ENCODE measurements at regions not wholly inside any gene's neighbourhood (a gene's known extent, or its start where the extent isn't known, plus 50 kb on each side); places are given as distances from the start of the nearest gene placed in this dataset.

DNA sequence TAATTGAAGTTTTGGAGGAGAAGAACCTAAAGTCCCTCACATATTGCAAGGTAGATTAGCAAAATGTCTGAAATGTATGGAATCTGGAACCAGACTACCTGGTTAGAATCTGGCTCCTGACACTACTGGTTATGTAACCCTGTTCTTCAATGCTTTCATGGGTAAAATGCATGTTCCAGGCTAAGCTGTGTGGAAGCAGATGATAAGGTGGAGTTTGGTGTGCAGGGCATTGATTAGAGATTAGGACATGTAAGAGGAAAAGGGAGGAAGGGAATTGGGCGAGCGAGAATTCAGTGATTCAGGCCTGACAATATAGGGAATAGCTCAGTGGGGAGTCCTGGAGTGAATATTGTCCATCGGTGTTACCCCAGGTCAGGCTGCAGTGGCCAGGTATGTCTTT, 165.8 kb upstream of the SFRP2 start:
- Histone ChIP-seq H2AFZ (ENCODE audit: low read length) (no peak overlapping the region), H3K79me2 (ENCODE audit: insufficient read depth, low read depth, low read length) (no peaks in the 10 kb centered on the region), H3K4me2 (ENCODE audit: low read length) (no peak overlapping the region), H3K36me3 (ENCODE audit: insufficient read depth, low read length) (no peaks in the 10 kb centered on the region), H3K4me3 (ENCODE audit: low read depth, low read length, poor library complexity, severe bottlenecking) (no peak overlapping the region), H3K9me3 (ENCODE audit: low read length) (no peaks in the 10 kb centered on the region), H4K20me1 (ENCODE audit: insufficient read depth, low read length) (no peaks in the 10 kb centered on the region), H3K4me1 (ENCODE audit: insufficient read depth, low read length, poor library complexity, severe bottlenecking) (no peaks in the 10 kb centered on the region), H3K27ac (ENCODE audit: low read depth, low read length, poor library complexity, severe bottlenecking) (no peak overlapping the region), H3K9me2 (ENCODE audit: insufficient read depth, low read length) (no peaks in the 10 kb centered on the region)
- BruUV-seq (replicated peaks) = no TSS peak
- ChIA-PET CTCF (ENCODE audit: unreplicated experiment) (no interaction called here), POLR2A (no interaction called here)
- intact Hi-C loops (cut with micrococcal nuclease; ENCODE audit: unreplicated experiment) = no loop called here
- TF ChIP-seq EZH2phosphoT487 (IDR thresholded peaks at IDR 0.05; ENCODE audit: borderline replicate concordance, low read depth, low read length) (no peak), CTCF (conservative IDR thresholded peaks at IDR 0.05; ENCODE audit: low read length) (no peak)
- no peak for DNase-seq (ENCODE audit: low spot score)

- H3K79me2 ChIP-seq (ENCODE audit: insufficient read depth, low read depth, low read length) = no peaks in the 10 kb centered on the region
These were observed 161.5 kb upstream of the SFRP2 start for GRCh38 chr4:153950100-153950979.

More at GRCh38 chr4:153950100-153950979, 161.5 kb upstream of the SFRP2 start:
- no peak for DNase-seq (ENCODE audit: low spot score)
- H3K4me3 ChIP-seq (ENCODE audit: low read depth, low read length, poor library complexity, severe bottlenecking) = no peak overlapping the region
- no peak overlapping the region for H3K27ac ChIP-seq (ENCODE audit: low read depth, low read length, poor library complexity, severe bottlenecking)
- no peaks in the 10 kb centered on the region for H4K20me1 ChIP-seq (ENCODE audit: insufficient read depth, low read length)
- no peaks in the 10 kb centered on the region for H3K4me1 ChIP-seq (ENCODE audit: insufficient read depth, low read length, poor library complexity, severe bottlenecking)
- intact Hi-C loops (cut with micrococcal nuclease; ENCODE audit: unreplicated experiment) = no loop called here
- H3K9me2 ChIP-seq (ENCODE audit: insufficient read depth, low read length) = no peaks in the 10 kb centered on the region
- TF ChIP-seq EZH2phosphoT487 (IDR thresholded peaks at IDR 0.05; ENCODE audit: borderline replicate concordance, low read depth, low read length) = no peak
- no peak for TF ChIP-seq CTCF (conservative IDR thresholded peaks at IDR 0.05; ENCODE audit: low read length)
- no peaks in the 10 kb centered on the region for H3K36me3 ChIP-seq (ENCODE audit: insufficient read depth, low read length)
- no peaks in the 10 kb centered on the region for H3K9me3 ChIP-seq (ENCODE audit: low read length)
- no peak overlapping the region for H2AFZ ChIP-seq (ENCODE audit: low read length)
- ChIA-PET POLR2A (interaction anchor here (0.6 to 1.0 kb wide), 3 partner anchors 11 to 352 kb away, joined by 3 to 4 read pairs (median 3); no protein-coding TSS in a partner anchor), CTCF (ENCODE audit: unreplicated experiment) (no interaction called here)
- no TSS peak for BruUV-seq (replicated peaks)
- H3K4me2 ChIP-seq (ENCODE audit: low read length) = no peak overlapping the region

Measured in OCI-LY7 (cell line).